ENCODE measurements at regions not wholly inside any gene's neighbourhood (a gene's known extent, or its start where the extent isn't known, plus 50 kb on each side); places are given as distances from the start of the nearest gene placed in this dataset.

GRCh38 chr19:31975461-31975860 is 369.9 kb upstream of the ZNF507 start:
- TF ChIP-seq, protein P1, sequence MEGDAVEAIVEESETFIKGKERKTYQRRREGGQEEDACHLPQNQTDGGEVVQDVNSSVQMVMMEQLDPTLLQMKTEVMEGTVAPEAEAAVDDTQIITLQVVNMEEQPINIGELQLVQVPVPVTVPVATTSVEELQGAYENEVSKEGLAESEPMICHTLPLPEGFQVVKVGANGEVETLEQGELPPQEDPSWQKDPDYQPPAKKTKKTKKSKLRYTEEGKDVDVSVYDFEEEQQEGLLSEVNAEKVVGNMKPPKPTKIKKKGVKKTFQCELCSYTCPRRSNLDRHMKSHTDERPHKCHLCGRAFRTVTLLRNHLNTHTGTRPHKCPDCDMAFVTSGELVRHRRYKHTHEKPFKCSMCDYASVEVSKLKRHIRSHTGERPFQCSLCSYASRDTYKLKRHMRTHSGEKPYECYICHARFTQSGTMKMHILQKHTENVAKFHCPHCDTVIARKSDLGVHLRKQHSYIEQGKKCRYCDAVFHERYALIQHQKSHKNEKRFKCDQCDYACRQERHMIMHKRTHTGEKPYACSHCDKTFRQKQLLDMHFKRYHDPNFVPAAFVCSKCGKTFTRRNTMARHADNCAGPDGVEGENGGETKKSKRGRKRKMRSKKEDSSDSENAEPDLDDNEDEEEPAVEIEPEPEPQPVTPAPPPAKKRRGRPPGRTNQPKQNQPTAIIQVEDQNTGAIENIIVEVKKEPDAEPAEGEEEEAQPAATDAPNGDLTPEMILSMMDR (IDR thresholded peaks at IDR 0.05; ENCODE audit: insufficient read depth, low read depth, low read length, missing control alignments) = no peak
- no peak for DNase-seq (ENCODE audit: low read depth)

DNA sequence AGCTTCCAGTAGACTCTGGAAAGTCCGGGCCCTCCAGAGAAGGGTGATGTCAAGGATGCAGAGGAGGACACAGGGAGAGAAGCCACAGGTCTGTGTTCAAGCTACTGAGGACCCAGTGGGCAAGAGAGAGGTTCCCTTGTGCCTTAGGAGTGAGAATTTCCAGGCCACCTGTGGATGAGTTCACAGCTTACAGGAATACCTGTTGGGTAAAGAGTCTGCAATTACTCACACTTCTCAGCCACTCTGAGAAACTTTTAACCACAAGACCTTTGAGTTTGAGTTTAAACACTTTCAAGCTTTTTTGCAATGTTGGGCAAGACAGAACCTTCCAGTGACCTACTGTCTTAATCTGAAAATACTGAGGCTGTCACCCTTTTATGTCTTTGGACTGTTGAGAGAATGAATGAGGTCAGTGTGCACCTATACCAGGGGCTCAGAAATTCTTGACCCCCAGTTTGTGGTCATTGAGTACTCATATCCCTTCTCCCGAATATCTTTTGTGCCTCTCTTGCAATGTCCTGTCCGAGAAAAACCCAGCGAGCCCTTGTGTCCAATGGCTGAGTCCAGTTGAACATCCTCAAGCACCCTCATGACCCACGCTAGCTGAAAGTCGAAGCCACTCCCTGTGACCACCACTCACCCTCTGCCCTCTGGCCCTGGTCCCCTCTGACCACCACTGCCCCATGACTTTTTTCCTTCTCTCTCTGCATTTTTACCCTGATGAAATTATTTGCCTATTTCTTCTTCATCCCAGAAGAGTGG is 368.5 kb upstream of the ZNF507 start:
- no peak overlapping the region for H3K4me3 ChIP-seq (ENCODE audit: low read length)
- no peak for DNase-seq (ENCODE audit: low read depth)

More at GRCh38 chr19:31975461-31975860, 369.9 kb upstream of the ZNF507 start:
- no peak overlapping the region for H3K4me3 ChIP-seq (ENCODE audit: low read length)

DNA sequence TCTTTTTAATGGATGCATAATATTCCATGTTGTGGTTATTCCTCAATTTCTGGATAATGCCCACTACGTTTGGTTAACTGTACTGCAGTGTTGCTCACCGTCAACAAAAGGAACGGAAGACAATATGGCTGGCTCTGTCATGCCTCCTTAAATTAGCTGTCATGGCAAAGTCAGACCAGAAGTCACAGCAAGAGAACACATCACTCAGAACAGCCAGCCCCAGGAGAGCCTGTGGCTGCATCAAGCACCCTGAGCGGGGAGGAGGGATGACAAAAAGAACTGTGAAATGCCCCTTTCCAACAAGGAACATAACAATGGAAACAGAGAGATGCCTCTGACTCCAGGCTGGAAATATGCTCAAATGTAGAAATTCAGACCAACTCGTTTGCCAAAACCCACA is 366.0 kb upstream of the ZNF507 start:
- no peak for DNase-seq (ENCODE audit: low read depth)
- TF ChIP-seq, protein P1 (IDR thresholded peaks at IDR 0.05; ENCODE audit: insufficient read depth, low read depth, low read length, missing control alignments) = no peak
- no peak overlapping the region for H3K4me3 ChIP-seq (ENCODE audit: low read length)

More for the DNA sequence above, 368.5 kb upstream of the ZNF507 start:
- TF ChIP-seq, protein P1 (IDR thresholded peaks at IDR 0.05; ENCODE audit: insufficient read depth, low read depth, low read length, missing control alignments) = no peak

GRCh38 chr19:31979949-31980670 is 365.3 kb upstream of the ZNF507 start:
- H3K4me3 ChIP-seq (ENCODE audit: low read length) = no peak overlapping the region
- TF ChIP-seq, protein P1 (IDR thresholded peaks at IDR 0.05; ENCODE audit: insufficient read depth, low read depth, low read length, missing control alignments) = no peak
- DNase-seq (ENCODE audit: low read depth) = no peak

DNA sequence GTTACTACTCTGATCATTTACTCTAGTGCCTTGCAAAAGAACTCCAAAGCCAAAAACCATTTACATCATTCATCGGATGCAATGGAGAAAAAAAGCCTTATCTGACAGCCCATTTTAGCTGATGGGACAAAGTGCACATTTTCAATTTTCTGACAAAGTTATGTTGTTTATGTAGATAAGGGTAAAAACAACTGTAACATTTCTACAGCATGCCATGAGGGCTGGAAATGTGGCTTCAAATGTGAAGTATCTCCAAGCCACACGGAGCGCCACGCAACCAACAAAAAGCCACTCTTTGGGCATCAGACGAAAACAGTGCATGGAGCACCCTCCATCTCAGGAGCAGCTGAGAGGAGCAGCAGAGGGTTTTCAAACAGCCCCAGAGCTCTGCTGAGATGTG is 364.6 kb upstream of the ZNF507 start:
- TF ChIP-seq, protein P1 (IDR thresholded peaks at IDR 0.05; ENCODE audit: insufficient read depth, low read depth, low read length, missing control alignments) = no peak
- no peak for DNase-seq (ENCODE audit: low read depth)
- no peak overlapping the region for H3K4me3 ChIP-seq (ENCODE audit: low read length)

GRCh38 chr19:31981545-31981944 is 363.9 kb upstream of the ZNF507 start:
- H3K4me3 ChIP-seq (ENCODE audit: low read length) = no peak overlapping the region
- DNase-seq (ENCODE audit: low read depth) = no peak
- TF ChIP-seq, protein P1 (IDR thresholded peaks at IDR 0.05; ENCODE audit: insufficient read depth, low read depth, low read length, missing control alignments) = no peak

Data from epithelial cell of esophagus (primary cell).